ENCODE measurements at regions not wholly inside any gene's neighbourhood (a gene's known extent, or its start where the extent isn't known, plus 50 kb on each side); places are given as distances from the start of the nearest gene placed in this dataset.

- no peak for TF ChIP-seq EP300 (IDR thresholded peaks at IDR 0.05; ENCODE audit: borderline replicate concordance)
- TF ChIP-seq YY1 (IDR thresholded peaks at IDR 0.05; ENCODE audit: low read depth) = no peak
- TF ChIP-seq, protein P1, sequence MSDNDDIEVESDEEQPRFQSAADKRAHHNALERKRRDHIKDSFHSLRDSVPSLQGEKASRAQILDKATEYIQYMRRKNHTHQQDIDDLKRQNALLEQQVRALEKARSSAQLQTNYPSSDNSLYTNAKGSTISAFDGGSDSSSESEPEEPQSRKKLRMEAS (IDR thresholded peaks at IDR 0.05) = no peak
- TF ChIP-seq CREB1 (IDR thresholded peaks at IDR 0.05; ENCODE audit: low read depth) = no peak
- TF ChIP-seq REST (IDR thresholded peaks at IDR 0.05; ENCODE audit: low read depth) = no peak
- TF ChIP-seq NFIC (IDR thresholded peaks at IDR 0.05) = no peak
- TF ChIP-seq, protein P2, sequence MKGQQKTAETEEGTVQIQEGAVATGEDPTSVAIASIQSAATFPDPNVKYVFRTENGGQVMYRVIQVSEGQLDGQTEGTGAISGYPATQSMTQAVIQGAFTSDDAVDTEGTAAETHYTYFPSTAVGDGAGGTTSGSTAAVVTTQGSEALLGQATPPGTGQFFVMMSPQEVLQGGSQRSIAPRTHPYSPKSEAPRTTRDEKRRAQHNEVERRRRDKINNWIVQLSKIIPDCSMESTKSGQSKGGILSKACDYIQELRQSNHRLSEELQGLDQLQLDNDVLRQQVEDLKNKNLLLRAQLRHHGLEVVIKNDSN (IDR thresholded peaks at IDR 0.05) = no peak
- TF ChIP-seq EGR1 (IDR thresholded peaks at IDR 0.05) = no peak
- no peak for TF ChIP-seq TAF1 (IDR thresholded peaks at IDR 0.05; ENCODE audit: low read depth)
- TF ChIP-seq TEAD4 (IDR thresholded peaks at IDR 0.05) = no peak
- no peak for TF ChIP-seq CEBPB (IDR thresholded peaks at IDR 0.05)
- no peak for TF ChIP-seq FOXM1 (IDR thresholded peaks at IDR 0.05; ENCODE audit: borderline replicate concordance, low read depth)
These were observed 355.6 kb downstream of the SEC14L1 start for GRCh38 chr17:77496401-77496801.

Data from Ishikawa (cell line).